K562 (cell line): ENCODE measurements at regions not wholly inside any gene's neighbourhood (a gene's known extent, or its start where the extent isn't known, plus 50 kb on each side); places are given as distances from the start of the nearest gene placed in this dataset.

Source experiments
- ATAC-seq: fragments of 200-7000 bp; cut with Tn5 transposase; 3 replicates; pipeline ENCODE4 v1.9.1; 2020; ENCODE audit warnings: moderate library complexity
- BruUV-seq: library from RNA; stranded (reverse); fragments of 400-500 nt; replicated peaks from 2 replicates; lab custom pipeline; 2021; lab: Mats Ljungman, UMichigan
- CTCF ChIA-PET: fragments of 300-600 bp; formaldehyde crosslinking; extraction: SDS; loops from one replicate; lab custom pipeline; 2021; ENCODE audit warnings: low intra/inter-chr PET ratio; lab: Yijun Ruan, JAX
- POLR2A ChIA-PET: fragments of 300-600, 350-650 bp; sonication (Branson Sonifier 250); formaldehyde crosslinking; extraction: SDS; loops from one replicate; lab custom pipeline; 2021; ENCODE audit warnings: antibody characterized with exemption, inconsistent platforms; lab: Yijun Ruan, JAX
- DNase-seq, 4 experiments: peaks; one replicate each; pipeline versions ENCODE4 v3.0.0 to v3.0.0-alpha.2; 2011 to 2018; ENCODE audit warnings: low spot score in 3 of 4, mixed read lengths in 3 of 4; ENCODE audit errors: extremely low read depth in 1 of 4
- FAIRE-seq: peaks from 2 replicates; lab custom pipeline; 2011; peaks lifted over from hg19 to GRCh38; lab: Jason Lieb, UNC
- H2AFZ ChIP-seq: 2 replicates; pipeline ENCODE4 v1.6.0; 2011; ENCODE audit warnings: low read depth, low read length, control low read depth, inconsistent platforms
- H3K27ac ChIP-seq: fragments of 200-600 bp; 3 replicates; pipeline ENCODE4 v1.8.0; 2011; ENCODE audit warnings: low read depth, mild to moderate bottlenecking, control low read depth, inconsistent platforms, low read length, moderate library complexity, mixed read lengths; ENCODE audit errors: extremely low read depth
- H3K27me3 ChIP-seq, 2 experiments: fragments of 300-600 bp in 1 of 2; 2 replicates in 1 of 2; 3 replicates in 1 of 2; pipeline versions ENCODE4 v1.6.0 to v1.8.0; 2011; ENCODE audit warnings: inconsistent platforms in 2 of 2, low read length in 2 of 2, mild to moderate bottlenecking in 1 of 2, mixed read lengths in 1 of 2, moderate library complexity in 1 of 2; ENCODE audit not compliant: control insufficient read depth in 2 of 2, insufficient read depth in 2 of 2
- H3K36me3 ChIP-seq: fragments of 300-600 bp; 3 replicates; pipeline ENCODE4 v1.8.0; 2011; ENCODE audit warnings: mild to moderate bottlenecking, low read length, inconsistent platforms; ENCODE audit not compliant: control insufficient read depth, insufficient read depth
- H3K4me1 ChIP-seq, 2 experiments: fragments of 200-600 bp in 1 of 2; replicated peaks in 1 of 2; 2 replicates in 1 of 2; 3 replicates in 1 of 2; pipeline versions ENCODE4 v1.5.1 to v1.8.0; 2011; ENCODE audit warnings: inconsistent platforms in 2 of 2, low read length in 2 of 2, mild to moderate bottlenecking in 1 of 2, mixed read lengths in 1 of 2, moderate library complexity in 1 of 2; ENCODE audit not compliant: control insufficient read depth in 2 of 2, insufficient read depth in 2 of 2
- H3K4me2 ChIP-seq: 2 replicates; pipeline ENCODE4 v1.6.1; 2011; ENCODE audit warnings: low read length, control low read depth, inconsistent platforms, mixed read lengths; ENCODE audit not compliant: insufficient read depth
- H3K4me3 ChIP-seq: fragments of 200-600 bp; sonication (generic), shearing (Covaris generic); 2 replicates; pipeline ENCODE4 v1.5.1; 2016; ENCODE audit warnings: control low read depth, inconsistent platforms
- H3K79me2 ChIP-seq: fragments of 200-600 bp; 3 replicates; pipeline ENCODE4 v1.8.0; 2011; ENCODE audit warnings: low read length, inconsistent platforms; ENCODE audit not compliant: control insufficient read depth, insufficient read depth
- H3K9ac ChIP-seq, 2 experiments: 2 replicates each; pipeline versions ENCODE4 v1.6.0 to v1.6.1; 2011; ENCODE audit warnings: low read depth in 2 of 2, low read length in 2 of 2, control low read depth in 1 of 2, inconsistent platforms in 1 of 2, mild to moderate bottlenecking in 1 of 2, mixed read lengths in 1 of 2; ENCODE audit not compliant: insufficient read depth in 1 of 2
- H3K9me1 ChIP-seq: one replicate; pipeline ENCODE4 v1.6.0; 2011; ENCODE audit warnings: inconsistent platforms, mild to moderate bottlenecking, low read length, moderate library complexity; ENCODE audit not compliant: control insufficient read depth, insufficient read depth
- H3K9me3 ChIP-seq: replicated peaks from 2 replicates; pipeline ENCODE4 v1.5.1; 2011; ENCODE audit warnings: low read depth, low read length, inconsistent platforms; ENCODE audit not compliant: control insufficient read depth, insufficient read depth
- H4K20me1 ChIP-seq: replicated peaks from 2 replicates; pipeline ENCODE4 v1.6.1; 2011; ENCODE audit warnings: low read length, inconsistent platforms, mixed read lengths; ENCODE audit not compliant: control insufficient read depth, insufficient read depth
- DNMT1 ChIP-seq: fragments of 450-650 bp; IDR thresholded peaks from 2 replicates; pipeline ENCODE4 v1.6.1; 2016; ENCODE audit warnings: antibody characterized with exemption, mild to moderate bottlenecking
- GABPB2 ChIP-seq: fragments of 250-450 bp; sonication (Bioruptor Pico); conservative IDR thresholded peaks from 2 replicates; pipeline ENCODE4 v1.5.1; 2021; ENCODE audit warnings: mild to moderate bottlenecking
- KLF10 ChIP-seq: fragments of 250-450 bp; sonication (Bioruptor Pico); IDR thresholded peaks from 2 replicates; pipeline ENCODE4 v1.6.1; 2021; ENCODE audit warnings: matching md5 sums
- LEF1 ChIP-seq: fragments of 450-650 bp; IDR thresholded peaks from 2 replicates; pipeline ENCODE4 v1.6.1; 2016; ENCODE audit warnings: mild to moderate bottlenecking
- MCM7 ChIP-seq, 2 experiments: fragments of 450-650 bp; IDR thresholded peaks; 2 replicates each; pipeline ENCODE4 v1.6.1; 2016 to 2018
- MXI1 ChIP-seq: IDR thresholded peaks from 2 replicates; pipeline ENCODE4 v1.6.1; 2011; ENCODE audit warnings: low read depth, mild to moderate bottlenecking, improper control_type of control experiment, low read length
- SAFB2 ChIP-seq: fragments of 200-400 bp; formaldehyde crosslinking; IDR thresholded peaks from 2 replicates; pipeline ENCODE4 v1.6.1; 2018; ENCODE audit warnings: borderline replicate concordance, low read length, low read depth, moderate library complexity; ENCODE audit not compliant: severe bottlenecking
- STAT5A ChIP-seq: IDR thresholded peaks from 2 replicates; pipeline ENCODE4 v1.6.1; 2012; ENCODE audit warnings: low read length, inconsistent platforms, borderline replicate concordance
- ZBTB17 ChIP-seq: fragments of 450-650 bp; formaldehyde crosslinking; IDR thresholded peaks from 2 replicates; pipeline ENCODE4 v1.4.0; 2020; ENCODE audit warnings: mild to moderate bottlenecking
- ZNF121 ChIP-seq: sonication (generic); formaldehyde crosslinking; conservative IDR thresholded peaks from 2 replicates; pipeline ENCODE4 v1.8.0; 2022; ENCODE audit warnings: missing genetic modification reagents
- ZNF644 ChIP-seq: fragments of 200-800 bp; sonication (Bioruptor generic); IDR thresholded peaks from 2 replicates; pipeline ENCODE4 v1.6.1; 2016; ENCODE audit warnings: low read depth, missing genetic modification characterization, missing compliant biosample characterization
- ZSCAN32 ChIP-seq: fragments of 450-650 bp; formaldehyde crosslinking; IDR thresholded peaks from 2 replicates; pipeline ENCODE4 v1.4.0; 2020; ENCODE audit warnings: mild to moderate bottlenecking, moderate library complexity
- WGBS: fragments of 100-300 bp; shearing (Covaris generic); methylation state at CpG from one replicate; pipeline ENCODE4 v1.1.6; 2016; ENCODE audit warnings: low coverage, mixed read lengths; ENCODE audit not compliant: insufficient coverage; ENCODE audit errors: missing lambda C conversion rate; 5-methylcytosine and 5-hydroxymethylcytosine counted together
- in situ Hi-C: fragments of 300-500 bp; cut with MboI; formaldehyde crosslinking; loops from 4 replicates; pipeline ENCODE4 v1.15.0; 2018; ENCODE audit warnings: inconsistent platforms, mixed read lengths
- intact Hi-C: fragments of 100-400 bp; cut with micrococcal nuclease; formaldehyde crosslinking; loops from 2 replicates; pipeline ENCODE4 v1.14.2; 2022
- TF ChIP-seq, protein P1 (sequence below): sonication (generic); formaldehyde crosslinking; IDR thresholded peaks from 2 replicates; pipeline ENCODE4 v1.8.0; 2022; ENCODE audit warnings: mild to moderate bottlenecking, missing genetic modification reagents, borderline replicate concordance
- TF ChIP-seq, protein P2 (sequence below): fragments of 450-650 bp; IDR thresholded peaks from 2 replicates; pipeline ENCODE4 v1.6.1; 2016; ENCODE audit warnings: borderline replicate concordance
- TF ChIP-seq, protein P3 (sequence below): sonication (generic); formaldehyde crosslinking; IDR thresholded peaks from 2 replicates; pipeline ENCODE4 v1.8.0; 2022; ENCODE audit warnings: mild to moderate bottlenecking, missing genetic modification reagents
- TF ChIP-seq, protein P4 (sequence below), 2 experiments: IDR thresholded peaks; 2 replicates each; pipeline ENCODE4 v1.6.1; 2011; ENCODE audit warnings: borderline replicate concordance in 1 of 2, control low read depth in 1 of 2, low read depth in 1 of 2, low read length in 1 of 2, mild to moderate bottlenecking in 1 of 2, mixed read lengths in 1 of 2, moderate library complexity in 1 of 2; ENCODE audit not compliant: insufficient read depth in 1 of 2, insufficient read length in 1 of 2, poor library complexity in 1 of 2, severe bottlenecking in 1 of 2; ENCODE audit errors: extremely low read depth in 1 of 2
- TF ChIP-seq, protein P5 (sequence below): sonication (generic); formaldehyde crosslinking; IDR thresholded peaks from 2 replicates; pipeline ENCODE4 v1.8.0; 2022; ENCODE audit warnings: mild to moderate bottlenecking, low read depth, missing genetic modification reagents

DNA sequence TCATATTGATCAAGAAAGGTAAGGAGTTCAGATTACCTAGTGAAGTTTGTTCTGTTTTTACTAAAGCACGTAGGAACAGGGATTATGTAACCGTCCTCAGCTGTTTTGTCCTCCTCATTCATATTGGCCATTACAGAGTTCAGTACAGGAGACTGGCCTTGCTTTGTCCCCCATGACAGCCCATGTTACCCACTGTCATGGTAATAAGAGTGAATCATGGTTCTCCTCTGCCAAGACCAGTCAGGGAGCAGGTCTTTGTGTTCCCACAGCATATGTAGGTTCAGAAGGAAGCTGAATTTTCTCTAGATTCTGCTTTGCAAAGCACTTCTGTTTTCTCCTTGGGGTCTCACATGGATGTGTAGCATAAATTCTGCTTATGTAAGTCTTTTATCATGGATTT, 106.2 kb upstream of the GPR141 start:
- CTCF ChIA-PET, result interaction anchor here (0.6 kb wide), 1 partner anchor 17 kb away, joined by 3 read pairs; no protein-coding TSS in a partner anchor
- in situ Hi-C loops, result no loop called here
- Histone ChIP-seq H3K9me1 (no peaks in the 10 kb centered on the region), H3K79me2 (no peaks in the 10 kb centered on the region), H3K36me3 (no peaks in the 10 kb centered on the region), H3K9me3 (no peaks in the 10 kb centered on the region), H4K20me1 (no peaks in the 10 kb centered on the region), H3K27me3 (no peaks in the 10 kb centered on the region), H3K4me2 (no peak overlapping the region), H3K4me1 (no peaks in the 10 kb centered on the region), H3K9ac (no peak overlapping the region), H3K27ac (no peak overlapping the region), H3K4me3 (no peak overlapping the region), H2AFZ (no peak overlapping the region)
- DNase-seq, result no peak
- intact Hi-C loops, result no loop called here
- WGBS, result 0% methylated on average over 2 of the region's 2 CpGs
- POLR2A ChIA-PET, result no interaction called here
- no peak for FAIRE-seq
- no TSS peak for BruUV-seq
- ATAC-seq, result no peak
- TF ChIP-seq DNMT1 (no peak), ZBTB17 (CRISPR knock-in tag) (no peak), GABPB2 (CRISPR knock-in tag) (no peak), MXI1 (no peak), LEF1 (no peak), ZNF644 (tag) (no peak), SAFB2 (no peak), MCM7 (IDR thresholded peaks at IDR 0.05) (no peak), ZSCAN32 (CRISPR knock-in tag) (no peak), KLF10 (CRISPR knock-in tag) (no peak), ZNF121 (no peak), STAT5A (no peak)
- TF ChIP-seq, protein P1, sequence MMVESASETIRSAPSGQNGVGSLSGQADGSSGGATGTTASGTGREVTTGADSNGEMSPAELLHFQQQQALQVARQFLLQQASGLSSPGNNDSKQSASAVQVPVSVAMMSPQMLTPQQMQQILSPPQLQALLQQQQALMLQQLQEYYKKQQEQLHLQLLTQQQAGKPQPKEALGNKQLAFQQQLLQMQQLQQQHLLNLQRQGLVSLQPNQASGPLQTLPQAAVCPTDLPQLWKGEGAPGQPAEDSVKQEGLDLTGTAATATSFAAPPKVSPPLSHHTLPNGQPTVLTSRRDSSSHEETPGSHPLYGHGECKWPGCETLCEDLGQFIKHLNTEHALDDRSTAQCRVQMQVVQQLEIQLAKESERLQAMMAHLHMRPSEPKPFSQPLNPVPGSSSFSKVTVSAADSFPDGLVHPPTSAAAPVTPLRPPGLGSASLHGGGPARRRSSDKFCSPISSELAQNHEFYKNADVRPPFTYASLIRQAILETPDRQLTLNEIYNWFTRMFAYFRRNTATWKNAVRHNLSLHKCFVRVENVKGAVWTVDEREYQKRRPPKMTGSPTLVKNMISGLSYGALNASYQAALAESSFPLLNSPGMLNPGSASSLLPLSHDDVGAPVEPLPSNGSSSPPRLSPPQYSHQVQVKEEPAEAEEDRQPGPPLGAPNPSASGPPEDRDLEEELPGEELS (CRISPR knock-in tag), result no peak
- TF ChIP-seq, protein P2, sequence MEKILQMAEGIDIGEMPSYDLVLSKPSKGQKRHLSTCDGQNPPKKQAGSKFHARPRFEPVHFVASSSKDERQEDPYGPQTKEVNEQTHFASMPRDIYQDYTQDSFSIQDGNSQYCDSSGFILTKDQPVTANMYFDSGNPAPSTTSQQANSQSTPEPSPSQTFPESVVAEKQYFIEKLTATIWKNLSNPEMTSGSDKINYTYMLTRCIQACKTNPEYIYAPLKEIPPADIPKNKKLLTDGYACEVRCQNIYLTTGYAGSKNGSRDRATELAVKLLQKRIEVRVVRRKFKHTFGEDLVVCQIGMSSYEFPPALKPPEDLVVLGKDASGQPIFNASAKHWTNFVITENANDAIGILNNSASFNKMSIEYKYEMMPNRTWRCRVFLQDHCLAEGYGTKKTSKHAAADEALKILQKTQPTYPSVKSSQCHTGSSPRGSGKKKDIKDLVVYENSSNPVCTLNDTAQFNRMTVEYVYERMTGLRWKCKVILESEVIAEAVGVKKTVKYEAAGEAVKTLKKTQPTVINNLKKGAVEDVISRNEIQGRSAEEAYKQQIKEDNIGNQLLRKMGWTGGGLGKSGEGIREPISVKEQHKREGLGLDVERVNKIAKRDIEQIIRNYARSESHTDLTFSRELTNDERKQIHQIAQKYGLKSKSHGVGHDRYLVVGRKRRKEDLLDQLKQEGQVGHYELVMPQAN, result no peak
- TF ChIP-seq, protein P3, sequence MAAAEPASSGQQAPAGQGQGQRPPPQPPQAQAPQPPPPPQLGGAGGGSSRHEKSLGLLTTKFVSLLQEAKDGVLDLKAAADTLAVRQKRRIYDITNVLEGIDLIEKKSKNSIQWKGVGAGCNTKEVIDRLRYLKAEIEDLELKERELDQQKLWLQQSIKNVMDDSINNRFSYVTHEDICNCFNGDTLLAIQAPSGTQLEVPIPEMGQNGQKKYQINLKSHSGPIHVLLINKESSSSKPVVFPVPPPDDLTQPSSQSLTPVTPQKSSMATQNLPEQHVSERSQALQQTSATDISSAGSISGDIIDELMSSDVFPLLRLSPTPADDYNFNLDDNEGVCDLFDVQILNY (CRISPR knock-in tag), result no peak
- TF ChIP-seq, protein P4, sequence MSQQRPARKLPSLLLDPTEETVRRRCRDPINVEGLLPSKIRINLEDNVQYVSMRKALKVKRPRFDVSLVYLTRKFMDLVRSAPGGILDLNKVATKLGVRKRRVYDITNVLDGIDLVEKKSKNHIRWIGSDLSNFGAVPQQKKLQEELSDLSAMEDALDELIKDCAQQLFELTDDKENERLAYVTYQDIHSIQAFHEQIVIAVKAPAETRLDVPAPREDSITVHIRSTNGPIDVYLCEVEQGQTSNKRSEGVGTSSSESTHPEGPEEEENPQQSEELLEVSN (IDR thresholded peaks at IDR 0.05; ENCODE audit: borderline replicate concordance in 1 of 2, extremely low read depth in 1 of 2, insufficient read depth in 1 of 2, insufficient read length in 1 of 2, low read depth in 1 of 2, low read length in 1 of 2, poor library complexity in 1 of 2, severe bottlenecking in 1 of 2), result no peak
- TF ChIP-seq, protein P5, sequence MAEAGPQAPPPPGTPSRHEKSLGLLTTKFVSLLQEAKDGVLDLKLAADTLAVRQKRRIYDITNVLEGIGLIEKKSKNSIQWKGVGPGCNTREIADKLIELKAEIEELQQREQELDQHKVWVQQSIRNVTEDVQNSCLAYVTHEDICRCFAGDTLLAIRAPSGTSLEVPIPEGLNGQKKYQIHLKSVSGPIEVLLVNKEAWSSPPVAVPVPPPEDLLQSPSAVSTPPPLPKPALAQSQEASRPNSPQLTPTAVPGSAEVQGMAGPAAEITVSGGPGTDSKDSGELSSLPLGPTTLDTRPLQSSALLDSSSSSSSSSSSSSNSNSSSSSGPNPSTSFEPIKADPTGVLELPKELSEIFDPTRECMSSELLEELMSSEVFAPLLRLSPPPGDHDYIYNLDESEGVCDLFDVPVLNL (CRISPR knock-in tag), result no peak
